ENCODE measurements at regions not wholly inside any gene's neighbourhood (a gene's known extent, or its start where the extent isn't known, plus 50 kb on each side); places are given as distances from the start of the nearest gene placed in this dataset.

DNA sequence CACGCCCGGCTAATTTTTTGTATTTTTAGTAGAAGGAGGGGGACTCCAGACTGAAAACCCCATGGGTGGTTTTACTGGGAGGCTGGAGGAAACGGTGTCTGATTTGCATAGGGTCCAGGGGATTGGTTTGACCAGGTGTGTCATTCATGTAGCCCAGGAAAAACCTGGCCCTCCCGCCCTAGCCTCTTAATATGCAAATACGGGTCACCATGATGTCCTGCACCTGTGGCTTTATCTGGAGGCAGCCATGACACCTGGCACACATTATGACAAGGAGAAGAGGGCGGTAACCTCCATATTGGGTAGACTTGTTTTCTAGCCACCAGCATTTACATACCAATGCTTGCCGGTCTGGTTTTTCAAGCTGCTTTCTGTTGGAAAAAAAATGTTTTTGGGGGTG, 68.0 kb downstream of the TRIL start:
- ATAC-seq: no peak
- H3K4me3 ChIP-seq (ENCODE audit: low read length): no peak overlapping the region
- intact Hi-C loops (cut with micrococcal nuclease): no loop called here
- no peak overlapping the region for H3K27ac ChIP-seq (ENCODE audit: low read length)
- peaks cover 8% of the 10 kb centered on the region for H3K27me3 ChIP-seq (ENCODE audit: control insufficient read depth, insufficient read depth, low read length)
- H3K9me3 ChIP-seq (ENCODE audit: control insufficient read depth, insufficient read depth, low read length): no peaks in the 10 kb centered on the region
- no peaks in the 10 kb centered on the region for H3K4me1 Mint-ChIP-seq
- no peak overlapping the region for H3K4me3 Mint-ChIP-seq
- no peaks in the 10 kb centered on the region for H3K36me3 ChIP-seq (ENCODE audit: control insufficient read depth, insufficient read depth, low read length)
- no peaks in the 10 kb centered on the region for H3K36me3 Mint-ChIP-seq
- H3K27ac Mint-ChIP-seq: no peak overlapping the region
- 75% methylated on average over 6 of the region's 7 CpGs for WGBS (ENCODE audit: insufficient coverage)
- no peak for TF ChIP-seq CTCF (IDR thresholded peaks at IDR 0.05)
- DNase-seq: no peak
- no peaks in the 10 kb centered on the region for H3K9me3 Mint-ChIP-seq
- no peaks in the 10 kb centered on the region for H3K4me1 ChIP-seq (ENCODE audit: control insufficient read depth, insufficient read depth, low read length)
- peaks cover 18 to 26% of the 10 kb centered on the region in 2 donors for H3K27me3 Mint-ChIP-seq (ENCODE audit: low read depth in 2 of 2)

DNA sequence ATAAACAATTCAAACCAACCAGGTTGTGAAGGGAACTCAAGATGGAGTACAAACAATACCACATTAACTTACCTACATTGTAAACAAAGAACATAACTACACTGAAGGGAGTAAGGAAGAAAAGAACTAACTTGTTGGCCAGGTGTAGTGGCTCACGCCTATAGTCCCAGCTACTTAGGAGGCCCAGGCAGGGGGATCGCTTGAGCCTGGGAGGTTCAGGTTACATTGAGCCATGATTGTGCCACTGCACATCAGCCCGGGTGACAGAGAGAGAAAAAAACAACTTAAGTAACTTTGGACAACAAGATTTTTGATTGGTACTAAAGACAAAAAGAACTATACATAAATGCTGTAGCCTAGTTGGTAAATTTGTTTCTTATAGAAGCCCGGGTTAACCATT, 68.8 kb downstream of the TRIL start:
- 89% methylated on average over 4 of the region's 4 CpGs for WGBS (ENCODE audit: insufficient coverage)
- ATAC-seq: no peak
- no peaks in the 10 kb centered on the region for H3K36me3 Mint-ChIP-seq
- H3K4me1 Mint-ChIP-seq: no peaks in the 10 kb centered on the region
- Histone ChIP-seq H3K4me1 (ENCODE audit: control insufficient read depth, insufficient read depth, low read length) (no peaks in the 10 kb centered on the region), H3K9me3 (ENCODE audit: control insufficient read depth, insufficient read depth, low read length) (no peaks in the 10 kb centered on the region), H3K36me3 (ENCODE audit: control insufficient read depth, insufficient read depth, low read length) (no peaks in the 10 kb centered on the region), H3K27ac (ENCODE audit: low read length) (no peak overlapping the region), H3K27me3 (ENCODE audit: control insufficient read depth, insufficient read depth, low read length) (peaks cover 10% of the 10 kb centered on the region), H3K4me3 (ENCODE audit: low read length) (no peak overlapping the region)
- peaks cover 20 to 31% of the 10 kb centered on the region in 2 donors for H3K27me3 Mint-ChIP-seq (ENCODE audit: low read depth in 2 of 2)
- no peak overlapping the region for H3K27ac Mint-ChIP-seq
- TF ChIP-seq CTCF (IDR thresholded peaks at IDR 0.05): no peak
- DNase-seq: no peak
- intact Hi-C loops (cut with micrococcal nuclease): no loop called here
- no peak overlapping the region for H3K4me3 Mint-ChIP-seq
- H3K9me3 Mint-ChIP-seq: no peaks in the 10 kb centered on the region

DNA sequence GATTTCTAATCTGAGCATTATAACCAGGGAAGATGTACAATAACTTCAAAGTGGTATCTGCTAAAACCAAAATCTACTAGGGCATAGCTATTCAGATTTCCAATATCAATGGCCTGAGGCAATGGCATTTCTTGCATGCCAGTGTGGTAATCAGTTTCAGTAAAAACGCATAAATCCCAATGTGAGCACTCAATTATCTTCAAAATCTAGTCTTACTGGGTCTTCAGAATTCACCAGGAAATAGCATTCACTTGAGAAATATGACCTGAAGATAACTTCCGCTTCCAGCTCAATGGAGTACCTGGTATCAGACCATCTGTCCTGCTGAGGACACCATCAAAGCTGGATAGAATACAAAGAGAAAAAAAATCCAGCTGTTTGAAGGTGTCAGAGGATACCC, 72.4 kb downstream of the TRIL start:
- no peaks in the 10 kb centered on the region for H3K9me3 Mint-ChIP-seq
- H3K9me3 ChIP-seq (ENCODE audit: control insufficient read depth, insufficient read depth, low read length): no peaks in the 10 kb centered on the region
- H3K4me3 ChIP-seq (ENCODE audit: low read length): no peak overlapping the region
- no peaks in the 10 kb centered on the region for H3K4me1 ChIP-seq (ENCODE audit: control insufficient read depth, insufficient read depth, low read length)
- no peak overlapping the region for H3K27ac Mint-ChIP-seq
- peaks cover 12% of the 10 kb centered on the region for H3K27me3 ChIP-seq (ENCODE audit: control insufficient read depth, insufficient read depth, low read length)
- H3K4me1 Mint-ChIP-seq: no peaks in the 10 kb centered on the region
- H3K36me3 Mint-ChIP-seq: no peaks in the 10 kb centered on the region
- no peak for TF ChIP-seq CTCF (IDR thresholded peaks at IDR 0.05)
- no peak overlapping the region for H3K27ac ChIP-seq (ENCODE audit: low read length)
- no peaks in the 10 kb centered on the region for H3K36me3 ChIP-seq (ENCODE audit: control insufficient read depth, insufficient read depth, low read length)
- ATAC-seq (no peak), DNase-seq (no peak)
- intact Hi-C loops (cut with micrococcal nuclease): no loop called here
- peaks cover 18 to 39% of the 10 kb centered on the region in 2 donors for H3K27me3 Mint-ChIP-seq (ENCODE audit: low read depth in 2 of 2)
- H3K4me3 Mint-ChIP-seq: no peak overlapping the region
- WGBS (ENCODE audit: insufficient coverage): 100% methylated on average over 2 of the region's 2 CpGs

- intact Hi-C loops (cut with micrococcal nuclease): no loop called here
- H3K4me1 Mint-ChIP-seq: no peaks in the 10 kb centered on the region
- no peaks in the 10 kb centered on the region for H3K36me3 Mint-ChIP-seq
- Histone ChIP-seq H3K9me3 (ENCODE audit: control insufficient read depth, insufficient read depth, low read length) (no peaks in the 10 kb centered on the region), H3K4me1 (ENCODE audit: control insufficient read depth, insufficient read depth, low read length) (no peaks in the 10 kb centered on the region), H3K27me3 (ENCODE audit: control insufficient read depth, insufficient read depth, low read length) (peaks cover 12% of the 10 kb centered on the region), H3K4me3 (ENCODE audit: low read length) (no peak overlapping the region), H3K27ac (ENCODE audit: low read length) (no peak overlapping the region), H3K36me3 (ENCODE audit: control insufficient read depth, insufficient read depth, low read length) (no peaks in the 10 kb centered on the region)
- 75% methylated on average over 3 of the region's 3 CpGs for WGBS (ENCODE audit: insufficient coverage)
- H3K27me3 Mint-ChIP-seq (ENCODE audit: low read depth in 2 of 2): peaks cover 16 to 48% of the 10 kb centered on the region in 2 donors
- ATAC-seq (no peak), DNase-seq (no peak)
- H3K27ac Mint-ChIP-seq: no peak overlapping the region
- no peak for TF ChIP-seq CTCF (IDR thresholded peaks at IDR 0.05)
- no peaks in the 10 kb centered on the region for H3K9me3 Mint-ChIP-seq
- H3K4me3 Mint-ChIP-seq: no peak overlapping the region
Observed at GRCh38 chr7:28882869-28883470, 75.2 kb downstream of the TRIL start.

Data from natural killer cell (primary cell).